GM12892 (cell line): ENCODE measurements at regions not wholly inside any gene's neighbourhood (a gene's known extent, or its start where the extent isn't known, plus 50 kb on each side); places are given as distances from the start of the nearest gene placed in this dataset.

Source experiments
- POLR2A ChIP-seq: IDR thresholded peaks from 2 replicates; pipeline ENCODE4 v1.6.1; 2011; ENCODE audit warnings: low read depth, low read length, control low read depth
- POLR2AphosphoS5 ChIP-seq: IDR thresholded peaks from 2 replicates; pipeline ENCODE4 v1.6.1; 2011; ENCODE audit warnings: low read depth, low read length, control low read depth

GRCh38 chr4:60039908-60040307 is 1160.2 kb upstream of the ADGRL3 start:
- TF ChIP-seq POLR2A (no peak), POLR2AphosphoS5 (no peak)
